ENCODE measurements at regions not wholly inside any gene's neighbourhood (a gene's known extent, or its start where the extent isn't known, plus 50 kb on each side); places are given as distances from the start of the nearest gene placed in this dataset.

- no peak for TF ChIP-seq CTCF (conservative IDR thresholded peaks at IDR 0.05)
- no peak for TF ChIP-seq ZFX (IDR thresholded peaks at IDR 0.05)
Observed at GRCh38 chr15:66945286-66945685, 120.1 kb upstream of the SMAD3 start.
